PC-9 (cell line): ENCODE measurements at regions not wholly inside any gene's neighbourhood (a gene's known extent, or its start where the extent isn't known, plus 50 kb on each side); places are given as distances from the start of the nearest gene placed in this dataset.

Experiments used
- EZH2 ChIP-seq: fragments of 200-600 bp; sonication (generic); IDR thresholded peaks from 2 replicates; pipeline ENCODE4 v1.8.0; 2017; ENCODE audit warnings: antibody characterized with exemption, low read depth
- TF ChIP-seq, protein P1 (sequence below): fragments of 200-600 bp; sonication (generic); conservative IDR thresholded peaks from 2 replicates; pipeline ENCODE4 v1.6.1; 2017; ENCODE audit warnings: mixed run types, antibody characterized with exemption, mild to moderate bottlenecking, moderate library complexity

DNA sequence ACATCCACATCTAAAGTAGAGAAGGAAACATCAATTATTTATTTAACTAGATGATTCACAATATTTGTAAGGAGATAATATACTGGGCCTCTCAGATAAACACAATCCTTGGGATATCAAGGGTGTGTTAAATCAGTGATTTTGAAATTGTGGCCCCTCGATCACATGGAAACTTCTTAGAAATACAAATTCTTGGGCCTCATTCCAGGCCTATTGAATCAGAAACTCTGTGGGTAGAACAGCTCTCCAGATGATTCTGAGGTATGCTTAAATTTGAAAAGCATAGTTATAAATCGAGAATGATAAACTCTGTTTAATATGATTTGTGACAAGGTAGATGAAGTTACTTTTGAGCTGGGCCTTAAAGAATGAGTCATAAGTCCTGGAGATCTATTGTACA, 64.3 kb upstream of the GPR174 start:
- TF ChIP-seq, protein P1, sequence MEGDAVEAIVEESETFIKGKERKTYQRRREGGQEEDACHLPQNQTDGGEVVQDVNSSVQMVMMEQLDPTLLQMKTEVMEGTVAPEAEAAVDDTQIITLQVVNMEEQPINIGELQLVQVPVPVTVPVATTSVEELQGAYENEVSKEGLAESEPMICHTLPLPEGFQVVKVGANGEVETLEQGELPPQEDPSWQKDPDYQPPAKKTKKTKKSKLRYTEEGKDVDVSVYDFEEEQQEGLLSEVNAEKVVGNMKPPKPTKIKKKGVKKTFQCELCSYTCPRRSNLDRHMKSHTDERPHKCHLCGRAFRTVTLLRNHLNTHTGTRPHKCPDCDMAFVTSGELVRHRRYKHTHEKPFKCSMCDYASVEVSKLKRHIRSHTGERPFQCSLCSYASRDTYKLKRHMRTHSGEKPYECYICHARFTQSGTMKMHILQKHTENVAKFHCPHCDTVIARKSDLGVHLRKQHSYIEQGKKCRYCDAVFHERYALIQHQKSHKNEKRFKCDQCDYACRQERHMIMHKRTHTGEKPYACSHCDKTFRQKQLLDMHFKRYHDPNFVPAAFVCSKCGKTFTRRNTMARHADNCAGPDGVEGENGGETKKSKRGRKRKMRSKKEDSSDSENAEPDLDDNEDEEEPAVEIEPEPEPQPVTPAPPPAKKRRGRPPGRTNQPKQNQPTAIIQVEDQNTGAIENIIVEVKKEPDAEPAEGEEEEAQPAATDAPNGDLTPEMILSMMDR, result no peak
- TF ChIP-seq EZH2, result no peak
